Chondrocyte (in vitro differentiated cells): ENCODE measurements at regions not wholly inside any gene's neighbourhood (a gene's known extent, or its start where the extent isn't known, plus 50 kb on each side); places are given as distances from the start of the nearest gene placed in this dataset.
A peak's percentile ranks its signal among the peaks of the same experiment; 100 is the strongest.

Source experiments
- DNase-seq: peaks from one replicate; pipeline ENCODE4 v3.0.0; 2021; ENCODE audit warnings: mixed read lengths, low spot score
- H3K27ac Mint-ChIP-seq: one replicate; pipeline ENCODE4 v1.8.0; 2021; ENCODE audit warnings: mild to moderate bottlenecking, moderate library complexity, mixed read lengths; ENCODE audit not compliant: unreplicated experiment
- H3K27me3 Mint-ChIP-seq: 2 replicates; pipeline ENCODE4 v1.8.0; 2021; ENCODE audit warnings: low read depth, mixed read lengths
- H3K36me3 Mint-ChIP-seq: 2 replicates; pipeline ENCODE4 v1.8.0; 2021; ENCODE audit warnings: low read depth, mixed read lengths
- H3K4me1 Mint-ChIP-seq: 2 replicates; pipeline ENCODE4 v1.8.0; 2021; ENCODE audit warnings: low read depth, mild to moderate bottlenecking, mixed read lengths
- H3K4me3 Mint-ChIP-seq: one replicate; pipeline ENCODE4 v1.8.0; 2021; ENCODE audit warnings: mild to moderate bottlenecking, moderate library complexity, mixed read lengths; ENCODE audit not compliant: unreplicated experiment
- H3K9me3 Mint-ChIP-seq: 2 replicates; pipeline ENCODE4 v1.8.0; 2021; ENCODE audit warnings: low read depth, mixed read lengths
- CTCF ChIP-seq: fragments of 200-600 bp; sonication (generic); IDR thresholded peaks from 2 replicates; pipeline ENCODE4 v1.5.0; 2021; ENCODE audit warnings: antibody characterized with exemption, mild to moderate bottlenecking, moderate library complexity

- Mint-ChIP-seq H3K4me3 (no peak overlapping the region), H3K9me3 (peaks cover 4% of the 10 kb centered on the region), H3K36me3 (peaks cover 2% of the 10 kb centered on the region), H3K27me3 (peaks cover 41% of the 10 kb centered on the region), H3K4me1 (no peaks in the 10 kb centered on the region), H3K27ac (no peak overlapping the region)
- TF ChIP-seq CTCF = peak; percentile 74
- DNase-seq = no peak
Measured at GRCh38 chr3:71859123-71859519, 74.2 kb upstream of the PROK2 start.

- no peak for TF ChIP-seq CTCF
Measured at GRCh38 chr3:71858503-71859122, 73.7 kb upstream of the PROK2 start.

GRCh38 chr3:71857956-71858355 lies 73.0 kb upstream of the PROK2 start:
- Mint-ChIP-seq H3K27me3 (peaks cover 35% of the 10 kb centered on the region), H3K27ac (no peak overlapping the region), H3K4me1 (no peaks in the 10 kb centered on the region), H3K9me3 (peaks cover 4% of the 10 kb centered on the region), H3K4me3 (no peak overlapping the region), H3K36me3 (peaks cover 2% of the 10 kb centered on the region)
- no peak for TF ChIP-seq CTCF
- no peak for DNase-seq

More at GRCh38 chr3:71858503-71859122, 73.7 kb upstream of the PROK2 start:
- Mint-ChIP-seq H3K4me3 (no peak overlapping the region), H3K9me3 (peaks cover 4% of the 10 kb centered on the region), H3K27me3 (peaks cover 39% of the 10 kb centered on the region), H3K4me1 (no peaks in the 10 kb centered on the region), H3K36me3 (peaks cover 2% of the 10 kb centered on the region), H3K27ac (no peak overlapping the region)
- DNase-seq = no peak

- no peak for TF ChIP-seq CTCF
- peaks cover 17% of the 10 kb centered on the region for H3K27me3 Mint-ChIP-seq
Measured at GRCh38 chr3:71854706-71855105, 69.8 kb upstream of the PROK2 start.

GRCh38 chr3:71854096-71854495 lies 69.1 kb upstream of the PROK2 start:
- no peak for DNase-seq
- peaks cover 7% of the 10 kb centered on the region for H3K9me3 Mint-ChIP-seq
- H3K36me3 Mint-ChIP-seq = peaks cover 3% of the 10 kb centered on the region
- H3K4me1 Mint-ChIP-seq = no peaks in the 10 kb centered on the region
- H3K27ac Mint-ChIP-seq = no peak overlapping the region
- H3K4me3 Mint-ChIP-seq = no peak overlapping the region
- H3K27me3 Mint-ChIP-seq = peaks cover 14% of the 10 kb centered on the region
- TF ChIP-seq CTCF = no peak

More at GRCh38 chr3:71854706-71855105, 69.8 kb upstream of the PROK2 start:
- Mint-ChIP-seq H3K36me3 (no peaks in the 10 kb centered on the region), H3K4me3 (no peak overlapping the region), H3K4me1 (no peaks in the 10 kb centered on the region), H3K27ac (no peak overlapping the region), H3K9me3 (peaks cover under 1% of the 10 kb centered on the region)
- no peak for DNase-seq
